ENCODE measurements at regions not wholly inside any gene's neighbourhood (a gene's known extent, or its start where the extent isn't known, plus 50 kb on each side); places are given as distances from the start of the nearest gene placed in this dataset.

DNA sequence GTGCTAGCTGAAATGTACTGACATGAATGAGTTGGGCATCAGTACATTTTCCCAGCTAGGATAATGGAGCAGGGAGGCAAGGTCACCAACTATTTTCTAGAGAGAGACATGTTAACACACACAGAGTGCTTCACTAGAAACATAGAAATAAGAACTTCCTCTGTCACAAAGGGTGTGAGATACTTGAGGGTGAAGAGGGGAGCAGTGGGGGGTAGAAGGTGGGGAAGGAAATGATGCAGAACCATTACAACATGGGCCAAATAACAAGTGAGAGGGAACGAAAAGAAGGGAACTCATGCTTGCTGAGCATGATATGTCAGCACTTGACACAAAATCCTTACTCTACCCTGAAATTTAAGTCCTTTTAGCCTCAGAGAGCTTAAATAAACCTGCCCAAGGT lies 87.8 kb upstream of the RFC3 start:
- DNase-seq (ENCODE audit: low read depth in 4 of 4, low spot score in 3 of 4), result no peak

GRCh38 chr13:33730619-33731018 lies 87.3 kb upstream of the RFC3 start:
- DNase-seq (ENCODE audit: low read depth in 4 of 4, low spot score in 3 of 4), result no peak

DNA sequence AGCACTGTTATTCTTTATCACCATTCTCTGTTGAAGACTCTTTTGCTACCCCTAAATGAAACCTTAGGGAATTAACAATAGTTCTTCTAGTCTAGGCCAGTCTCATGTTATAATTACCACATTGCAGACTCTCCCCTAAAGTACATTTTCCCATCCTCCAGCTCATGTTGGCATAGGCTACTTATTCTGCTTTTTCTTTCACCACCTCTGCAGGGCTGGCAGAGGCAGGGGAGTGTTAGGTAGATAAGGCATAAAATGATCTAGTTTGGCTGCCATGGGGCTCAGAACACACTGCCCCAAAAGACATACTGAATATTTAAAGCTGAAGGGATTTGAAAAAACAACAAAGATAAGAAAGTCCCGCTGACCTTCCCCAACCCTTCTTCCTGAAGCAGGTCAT lies 82.7 kb upstream of the RFC3 start:
- DNase-seq (ENCODE audit: low read depth in 4 of 4, low spot score in 3 of 4), result no peak

- no peak for DNase-seq (ENCODE audit: low read depth in 4 of 4, low spot score in 3 of 4)
These were observed 78.7 kb upstream of the RFC3 start for GRCh38 chr13:33739254-33739653.

- no peak for DNase-seq (ENCODE audit: low read depth in 4 of 4, low spot score in 3 of 4)
These were observed 77.8 kb upstream of the RFC3 start for GRCh38 chr13:33740134-33740538.

GRCh38 chr13:33742321-33742720 lies 75.6 kb upstream of the RFC3 start:
- no peak for DNase-seq (ENCODE audit: low read depth in 4 of 4, low spot score in 3 of 4)

DNA sequence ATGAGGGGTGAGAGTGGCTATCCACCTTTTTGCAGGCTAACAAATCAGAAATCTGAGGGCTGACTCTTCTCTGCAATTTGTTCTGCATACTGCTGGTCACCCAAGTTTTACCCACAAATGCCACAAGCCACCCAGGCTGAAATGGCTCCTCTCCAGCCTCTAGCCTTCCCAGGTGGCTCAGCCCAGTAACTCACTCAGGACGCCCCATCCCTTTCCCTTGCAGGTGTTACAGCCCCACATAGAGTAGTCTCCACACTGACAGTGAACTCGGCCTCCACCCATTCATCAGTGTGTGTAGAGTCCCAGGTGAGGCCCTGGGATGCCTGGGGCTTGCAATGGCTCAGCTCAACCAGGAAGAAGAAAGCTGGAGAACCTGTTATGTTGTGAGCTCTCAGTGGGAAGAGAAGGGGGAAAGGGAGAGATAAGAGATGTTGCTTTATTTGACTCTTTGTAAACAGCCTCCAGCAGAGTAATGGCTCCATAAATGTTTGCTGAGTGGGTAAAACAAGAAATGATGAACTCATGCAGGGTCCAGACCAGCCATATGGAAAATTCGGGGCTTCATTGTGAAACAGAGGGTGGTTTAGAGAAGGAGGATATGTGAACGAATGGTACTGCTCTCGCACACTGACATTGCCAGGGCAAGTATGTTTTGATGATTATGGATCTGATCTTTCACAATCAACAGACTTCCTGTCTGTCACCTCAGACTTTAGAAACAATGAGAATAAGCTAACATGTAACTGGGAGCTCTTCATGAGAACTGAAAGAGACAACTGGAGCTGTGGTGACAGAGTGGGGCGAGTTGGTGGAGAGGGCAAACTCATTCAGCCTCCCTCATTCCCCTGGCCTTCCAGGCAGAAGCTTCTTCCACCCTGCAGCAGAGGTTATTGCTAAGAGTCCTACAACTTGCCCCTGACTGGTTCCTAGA lies 74.2 kb upstream of the RFC3 start:
- no peak for DNase-seq (ENCODE audit: low read depth in 4 of 4, low spot score in 3 of 4)

- DNase-seq (ENCODE audit: low read depth in 4 of 4, low spot score in 3 of 4), result no peak
These were observed 73.2 kb upstream of the RFC3 start for GRCh38 chr13:33744589-33745369.

DNA sequence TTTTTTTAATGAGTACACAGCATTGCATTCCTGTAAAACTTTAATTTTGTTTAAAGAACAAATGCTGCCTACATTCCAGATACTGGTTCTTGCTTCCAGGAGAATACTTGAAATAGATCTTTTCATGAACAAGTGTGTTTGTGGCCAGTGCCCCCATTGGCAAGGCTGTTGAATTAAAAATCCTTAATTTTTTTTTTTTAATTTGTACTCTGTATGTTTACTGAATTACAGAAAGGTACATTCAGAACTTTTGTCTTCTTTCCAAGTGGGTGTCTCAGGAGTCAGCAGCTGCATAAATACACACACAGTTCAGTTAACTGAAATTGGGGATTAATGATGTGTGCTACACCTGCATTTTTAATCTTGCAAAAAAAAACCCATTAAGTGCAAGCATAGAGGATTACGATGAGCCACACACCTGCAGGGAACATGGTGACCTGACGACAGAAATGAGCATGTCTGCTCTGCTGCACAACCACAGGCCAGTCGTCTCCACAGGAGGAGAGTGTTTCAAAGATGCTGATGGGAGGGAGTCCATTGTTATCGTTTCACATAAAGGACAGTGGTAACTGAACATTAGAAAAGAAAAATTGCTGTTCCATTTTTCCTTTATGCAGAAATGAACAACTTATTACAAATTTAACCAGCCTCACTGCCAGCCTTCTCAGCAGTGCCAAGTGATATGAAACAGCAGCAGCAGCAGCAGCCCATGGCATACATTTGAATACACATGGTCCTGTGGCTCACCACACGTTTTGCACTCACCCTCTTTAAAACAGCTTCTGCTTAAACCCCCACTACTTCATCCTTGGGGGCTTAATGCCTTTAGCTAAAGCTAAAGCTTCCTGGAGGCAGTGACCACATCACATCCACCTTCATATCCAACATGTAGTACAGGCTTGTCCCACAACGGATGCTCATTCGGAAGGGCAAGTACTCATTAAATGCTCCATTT lies 72.3 kb upstream of the RFC3 start:
- no peak for DNase-seq (ENCODE audit: low read depth in 4 of 4, low spot score in 3 of 4)

GRCh38 chr13:33746867-33747266 lies 71.1 kb upstream of the RFC3 start:
- no peak for DNase-seq (ENCODE audit: low read depth in 4 of 4, low spot score in 3 of 4)

DNA sequence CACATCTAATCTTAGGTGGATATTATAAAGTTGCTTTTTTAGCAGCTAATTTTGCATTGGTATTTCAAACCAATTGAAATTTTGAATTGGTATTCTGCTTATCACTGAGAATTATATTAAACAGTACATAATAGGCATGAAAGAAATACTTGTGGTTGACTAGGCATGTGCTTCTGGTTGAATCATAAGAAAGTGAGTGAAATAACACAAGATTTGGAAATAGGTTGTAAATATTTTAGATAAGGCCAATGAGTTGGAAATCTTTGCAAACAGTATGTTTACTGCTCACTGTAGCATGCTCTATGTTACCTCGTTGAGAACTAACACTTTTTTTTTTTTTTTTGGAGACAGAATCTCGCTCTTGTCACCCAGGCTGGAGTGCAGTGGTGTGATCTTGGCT lies 66.8 kb upstream of the RFC3 start:
- DNase-seq (ENCODE audit: low read depth in 4 of 4, low spot score in 3 of 4), result no peak

- DNase-seq (ENCODE audit: low read depth in 4 of 4, low spot score in 3 of 4), result no peak
These were observed 65.9 kb upstream of the RFC3 start for GRCh38 chr13:33752094-33752493.

GRCh38 chr13:33752597-33752996 lies 65.4 kb upstream of the RFC3 start:
- no peak for DNase-seq (ENCODE audit: low read depth in 4 of 4, low spot score in 3 of 4)

DNA sequence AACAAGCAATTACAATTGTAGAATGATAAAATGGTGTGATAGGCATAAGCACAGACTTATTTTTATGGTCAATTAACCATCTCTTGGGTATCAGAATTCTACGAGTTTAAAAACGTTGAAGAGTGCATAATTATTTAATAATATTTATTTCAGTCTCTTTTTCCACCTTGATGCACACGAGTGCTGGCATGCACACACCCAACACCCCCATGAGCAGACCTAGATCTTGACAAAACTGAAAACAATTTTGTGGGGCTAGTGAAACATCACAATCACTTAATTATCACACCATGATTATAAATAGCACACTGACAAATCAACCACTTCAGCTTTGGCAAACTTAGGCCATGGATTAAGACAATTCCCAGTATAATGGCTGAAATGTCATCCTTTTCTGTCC lies 61.0 kb upstream of the RFC3 start:
- DNase-seq (ENCODE audit: low read depth in 4 of 4, low spot score in 3 of 4), result no peak

- no peak for DNase-seq (ENCODE audit: low read depth in 4 of 4, low spot score in 3 of 4)
These were observed 60.2 kb upstream of the RFC3 start for GRCh38 chr13:33757713-33758112.

- no peak for DNase-seq (ENCODE audit: low read depth in 4 of 4, low spot score in 3 of 4)
These were observed 59.8 kb upstream of the RFC3 start for GRCh38 chr13:33758113-33758512.

DNA sequence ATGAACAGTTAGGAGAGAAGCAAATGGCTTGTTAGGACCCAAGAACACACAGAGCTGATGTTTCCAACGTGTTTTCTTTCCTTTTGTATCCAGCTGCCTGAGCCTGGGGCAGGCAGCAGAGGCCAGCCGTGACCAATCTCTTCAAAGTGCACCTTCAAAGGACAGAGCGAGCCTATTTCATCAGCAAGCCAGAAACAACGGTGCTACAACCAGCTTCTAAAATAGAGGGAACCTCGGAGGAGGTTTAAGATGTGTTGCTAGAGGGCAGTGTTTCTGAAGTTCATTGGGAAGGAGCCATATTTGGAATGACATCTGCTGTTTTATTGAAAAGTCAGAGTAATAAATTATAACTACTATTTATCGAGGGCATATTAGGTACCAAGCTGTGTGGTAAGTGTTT lies 56.2 kb upstream of the RFC3 start:
- DNase-seq (ENCODE audit: low read depth in 4 of 4, low spot score in 3 of 4), result peak in 1 of 4 donors; percentile 20

GRCh38 chr13:33763021-33763420 lies 54.9 kb upstream of the RFC3 start:
- DNase-seq (ENCODE audit: low read depth in 4 of 4, low spot score in 3 of 4), result no peak

GRCh38 chr13:33764716-33765115 lies 53.2 kb upstream of the RFC3 start:
- no peak for DNase-seq (ENCODE audit: low read depth in 4 of 4, low spot score in 3 of 4)

GRCh38 chr13:33766329-33767123 lies 51.4 kb upstream of the RFC3 start:
- DNase-seq (ENCODE audit: low read depth in 4 of 4, low spot score in 3 of 4), result no peak
